Urinary bladder (tissue), 4 donors: ENCODE measurements at regions not wholly inside any gene's neighbourhood (a gene's known extent, or its start where the extent isn't known, plus 50 kb on each side); places are given as distances from the start of the nearest gene placed in this dataset. TPM values are rescaled to one million over a fixed set of nuclear protein-coding genes. Genes with fewer than 3 reads are reported as not detected.

Source experiments
- DNase-seq: peaks from one replicate; pipeline ENCODE4 v3.0.0-alpha.2; 2015; ENCODE audit errors: extremely low spot score
- H3K27ac ChIP-seq: one replicate; pipeline ENCODE4 v1.5.1; 2013; ENCODE audit warnings: low read depth, mild to moderate bottlenecking, moderate library complexity
- H3K36me3 ChIP-seq: one replicate; pipeline ENCODE4 v1.6.1; 2013; ENCODE audit warnings: mild to moderate bottlenecking, moderate library complexity; ENCODE audit not compliant: insufficient read depth
- H3K4me1 ChIP-seq: one replicate; pipeline ENCODE4 v1.6.1; 2013; ENCODE audit warnings: mild to moderate bottlenecking, moderate library complexity; ENCODE audit not compliant: insufficient read depth
- H3K4me3 ChIP-seq: one replicate; pipeline ENCODE4 v1.5.1; 2013; ENCODE audit warnings: low read depth, low read length
- WGBS: extraction: QIAGEN DNeasy Blood & Tissue Kit; methylation state at CpG from one replicate; pipeline ENCODE4 v1.1.7; 2013; 5-methylcytosine and 5-hydroxymethylcytosine counted together
- small RNA-seq: library from RNA; depleted of rRNA; stranded (forward); fragments of <200 nt; gene quantifications from one replicate; pipeline ENCODE3, GENCODE V24; 2014
- donor health status: healthy with polysubstance abuse.
- donor health status: healthy.

DNA sequence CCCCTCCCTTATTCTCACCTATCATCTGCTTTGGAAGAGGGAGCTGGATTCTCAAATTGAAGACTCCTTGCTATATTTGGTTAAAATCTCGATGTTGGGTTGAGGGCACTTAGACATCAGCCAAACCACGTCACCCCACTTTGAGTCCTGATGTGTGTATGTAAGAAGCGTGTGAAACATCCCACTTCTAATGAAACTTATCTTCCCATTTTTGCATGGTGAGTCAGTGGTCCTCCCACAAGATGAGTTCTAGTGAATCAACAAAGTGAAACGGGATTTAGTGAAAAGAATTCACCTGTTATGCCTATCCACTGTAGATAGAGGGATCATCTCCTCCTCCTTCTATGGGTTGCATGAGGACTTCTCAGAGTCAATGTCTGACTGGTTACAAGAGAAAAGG is 51.4 kb upstream of the SPRED2 start:
- Histone ChIP-seq H3K27ac (no peak overlapping the region), H3K36me3 (no peaks in the 10 kb centered on the region), H3K4me3 (no peak overlapping the region), H3K4me1 (no peaks in the 10 kb centered on the region)
- 76% methylated on average over 4 of the region's 4 CpGs for WGBS
- DNase-seq, result no peak

DNA sequence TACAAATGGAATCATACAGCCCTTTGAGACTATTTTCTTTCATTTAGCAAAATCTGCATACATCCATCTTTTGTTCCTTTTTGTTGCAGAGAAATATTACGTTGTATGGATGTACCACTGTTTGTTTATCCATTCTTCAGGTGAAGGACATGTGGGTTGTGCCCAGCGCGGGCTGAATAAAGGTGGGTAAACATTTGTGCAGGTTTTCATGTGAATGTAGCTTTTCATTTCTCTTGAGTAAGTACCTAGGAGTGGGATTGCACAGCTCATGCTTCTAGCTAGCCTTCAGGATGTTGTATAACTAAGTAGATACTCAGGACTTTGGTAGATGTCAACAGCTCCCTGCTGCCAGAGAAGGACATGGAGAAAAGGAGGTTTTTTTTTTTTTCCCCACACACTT is 50.6 kb upstream of the SPRED2 start:
- Histone ChIP-seq H3K4me1 (no peaks in the 10 kb centered on the region), H3K4me3 (no peak overlapping the region)
- 89% methylated on average over 3 of the region's 3 CpGs for WGBS

More for the DNA sequence above, 50.6 kb upstream of the SPRED2 start:
- H3K27ac ChIP-seq, result no peak overlapping the region
- no peaks in the 10 kb centered on the region for H3K36me3 ChIP-seq
- no peak for DNase-seq

Small RNA genes lying in the stretch of these regions (small RNA-seq; reads per million reads assigned to genes)
- gene MIR4778 (not detected), gene RN7SL635P (not detected), gene VTRNA2-2P (not detected)
